Peyer's patch (tissue), 4 donors: ENCODE measurements at regions not wholly inside any gene's neighbourhood (a gene's known extent, or its start where the extent isn't known, plus 50 kb on each side); places are given as distances from the start of the nearest gene placed in this dataset.

ENCODE experiments used
- CTCF ChIP-seq, 6 experiments: fragments of 450-650 bp in 4 of 6; fragments of 200-600 bp in 2 of 6; sonication (generic) in 1 of 6; IDR thresholded peaks; one replicate each; pipeline ENCODE4 v1.5.1; 2017 to 2019; ENCODE audit warnings: antibody characterized with exemption in 6 of 6, mild to moderate bottlenecking in 3 of 6, moderate library complexity in 1 of 6
- POLR2A ChIP-seq, 2 donors: fragments of 450-650 bp; IDR thresholded peaks; one replicate each; pipeline ENCODE4 v1.5.1; 2017; ENCODE audit warnings: antibody characterized with exemption in 2 of 2, mild to moderate bottlenecking in 2 of 2, moderate library complexity in 2 of 2

DNA sequence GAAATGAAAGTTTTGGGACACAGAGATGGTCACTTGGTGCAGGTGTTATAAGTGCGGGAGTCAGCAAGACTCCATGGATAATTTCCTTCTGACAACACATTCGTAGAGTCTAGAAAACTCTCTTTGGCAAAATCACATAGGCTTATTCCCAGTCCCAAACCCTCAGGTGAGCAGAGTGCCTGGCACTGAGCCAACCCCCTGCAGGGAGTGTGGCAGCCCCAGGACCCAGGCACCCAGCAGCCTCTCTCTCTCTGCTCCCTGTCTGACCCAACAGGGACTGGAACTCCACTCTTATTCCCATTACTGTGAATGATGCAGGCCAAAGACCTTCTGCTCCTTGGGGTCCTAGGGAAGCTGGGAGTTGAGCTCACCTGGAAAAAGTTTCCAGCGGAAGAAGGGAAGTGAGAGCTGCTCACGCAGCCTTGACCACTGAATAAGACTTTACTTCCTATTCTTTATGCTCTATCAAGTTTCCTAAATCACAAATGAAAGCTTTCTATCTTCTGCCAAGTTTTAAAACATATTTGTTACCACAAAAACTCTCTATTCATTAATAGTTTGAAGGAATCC is 132.6 kb upstream of the ETV3 start:
- TF ChIP-seq POLR2A (IDR thresholded peaks at IDR 0.05) (no peak), CTCF (IDR thresholded peaks at IDR 0.05) (no peak)
